Dermis blood vessel endothelial cell (primary cell): ENCODE measurements at regions not wholly inside any gene's neighbourhood (a gene's known extent, or its start where the extent isn't known, plus 50 kb on each side); places are given as distances from the start of the nearest gene placed in this dataset.
A peak's percentile ranks its signal among the peaks of the same experiment; 100 is the strongest.

ENCODE experiments used
- DNase-seq: peaks from one replicate; pipeline ENCODE4 v3.0.0; 2010

DNA sequence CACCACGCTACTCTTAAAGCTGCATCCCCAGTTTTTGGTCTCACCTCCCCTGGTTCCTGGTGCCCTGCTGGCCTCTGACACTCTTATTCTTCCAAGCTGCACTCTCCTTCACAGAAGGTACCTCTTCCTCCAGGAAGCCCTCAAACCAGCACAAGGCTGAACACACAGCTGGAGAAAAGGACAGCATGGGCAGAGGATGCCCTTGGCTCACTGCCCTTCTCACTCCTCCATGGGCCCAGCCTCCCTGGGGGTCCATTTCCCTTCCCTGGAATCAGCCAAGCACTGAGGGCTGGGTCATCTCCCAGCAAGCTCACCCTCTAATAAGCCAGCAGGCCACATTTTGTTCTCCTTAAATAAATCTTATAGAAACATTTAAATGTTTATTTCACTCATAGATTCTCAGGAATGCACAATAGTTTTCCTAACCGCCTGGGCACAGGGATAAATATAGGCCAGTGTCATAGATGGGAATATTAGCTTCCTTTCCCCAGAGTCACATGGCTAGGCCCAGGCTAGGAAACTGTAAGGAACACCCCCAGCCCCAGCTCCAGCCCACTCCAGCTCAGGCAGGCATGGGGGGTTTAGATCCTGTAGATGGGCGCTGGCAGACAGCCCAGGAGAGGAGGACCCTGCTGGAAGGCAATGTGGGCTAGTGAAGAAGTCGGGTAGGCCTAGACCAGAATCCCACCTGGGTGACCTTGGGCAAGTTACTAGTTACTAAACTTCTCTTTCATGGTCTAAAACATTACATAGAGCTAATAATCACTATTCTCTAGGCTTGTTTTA lies 51.5 kb downstream of the IRAG1 start:
- DNase-seq = no peak

DNA sequence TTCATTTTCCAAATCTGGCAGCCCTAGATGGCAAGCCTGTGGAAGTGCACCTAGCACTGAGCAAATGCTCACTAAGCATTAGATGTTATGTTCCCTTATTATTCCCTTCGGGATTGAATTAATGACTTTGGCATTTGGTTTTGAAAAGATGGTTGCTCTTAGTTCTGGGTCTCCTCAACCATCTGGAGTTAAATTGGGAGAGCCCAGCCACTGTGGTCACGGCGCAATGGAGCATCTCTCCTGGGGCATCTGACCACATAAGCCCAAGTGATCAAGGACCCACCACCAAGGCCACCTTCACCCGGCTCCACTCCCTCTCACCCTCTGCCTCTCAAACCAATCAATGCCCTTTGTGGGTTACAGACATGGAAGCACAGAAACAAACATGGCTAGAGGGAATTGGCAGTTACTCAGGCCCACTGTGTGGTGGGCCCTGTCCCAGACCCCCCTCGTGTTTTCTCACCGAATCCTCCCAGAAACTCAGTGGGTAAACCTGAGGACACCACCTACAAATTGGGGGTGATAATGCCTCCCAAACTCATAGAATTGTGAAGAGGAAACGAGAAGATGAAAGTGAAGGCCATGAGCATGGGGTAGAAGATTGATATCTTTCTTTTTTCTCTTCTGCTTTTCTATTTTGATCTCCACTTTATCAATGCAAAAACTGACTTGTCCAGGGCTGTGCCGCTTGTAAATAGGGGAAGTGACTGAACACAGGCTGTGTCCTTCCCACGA lies 52.2 kb downstream of the IRAG1 start:
- DNase-seq = no peak

DNA sequence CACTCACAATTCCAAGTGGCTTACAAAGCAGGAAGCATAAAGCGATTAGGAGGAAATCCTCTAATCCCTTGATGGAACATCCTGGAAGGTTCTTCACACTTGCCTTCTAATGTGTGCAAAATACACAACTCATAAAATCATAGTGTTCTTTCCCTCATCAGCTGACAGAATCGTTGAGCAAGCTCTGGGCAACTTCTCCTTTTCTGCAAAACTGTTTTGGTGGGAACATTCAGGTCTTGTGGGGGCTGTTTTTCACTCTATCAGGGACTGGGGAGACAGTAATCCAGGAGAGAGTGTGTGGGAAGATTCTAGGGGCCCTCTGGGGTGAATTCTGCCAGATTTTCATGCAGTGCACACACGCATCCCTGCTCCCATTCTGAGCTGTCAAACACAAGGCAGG lies 53.2 kb downstream of the IRAG1 start:
- DNase-seq = no peak

- no peak for DNase-seq
Measured at GRCh38 chr11:10639350-10639749, 54.2 kb downstream of the IRAG1 start.

DNA sequence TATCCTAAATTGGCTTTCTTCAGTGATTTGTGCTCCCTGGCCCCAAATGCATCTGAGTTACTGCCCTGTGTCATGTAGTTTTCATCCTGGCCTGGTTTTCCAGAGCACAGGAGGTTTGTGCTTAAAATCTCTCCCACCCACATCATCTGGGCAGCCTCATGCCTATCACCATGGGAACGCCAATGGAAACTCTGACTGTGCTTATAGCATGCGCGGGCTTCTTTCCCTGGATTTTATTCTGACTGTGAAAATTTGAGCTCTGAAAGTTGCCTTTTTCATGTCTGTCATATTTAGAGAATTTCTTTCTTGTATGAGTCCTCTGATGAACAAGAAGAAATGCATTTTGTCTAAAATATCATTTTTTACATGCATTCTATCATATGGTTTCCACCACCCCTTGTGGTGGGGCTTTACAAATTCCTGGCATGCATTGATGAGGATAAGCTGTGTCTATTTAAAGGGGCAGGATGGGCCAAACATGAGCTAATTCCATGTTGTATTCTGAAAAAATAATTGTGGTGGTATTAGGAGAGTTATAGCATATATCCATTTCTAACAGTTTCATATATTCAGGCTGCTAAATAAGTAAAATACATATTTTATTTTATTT lies 55.1 kb downstream of the IRAG1 start:
- peak; percentile 25 for DNase-seq

DNA sequence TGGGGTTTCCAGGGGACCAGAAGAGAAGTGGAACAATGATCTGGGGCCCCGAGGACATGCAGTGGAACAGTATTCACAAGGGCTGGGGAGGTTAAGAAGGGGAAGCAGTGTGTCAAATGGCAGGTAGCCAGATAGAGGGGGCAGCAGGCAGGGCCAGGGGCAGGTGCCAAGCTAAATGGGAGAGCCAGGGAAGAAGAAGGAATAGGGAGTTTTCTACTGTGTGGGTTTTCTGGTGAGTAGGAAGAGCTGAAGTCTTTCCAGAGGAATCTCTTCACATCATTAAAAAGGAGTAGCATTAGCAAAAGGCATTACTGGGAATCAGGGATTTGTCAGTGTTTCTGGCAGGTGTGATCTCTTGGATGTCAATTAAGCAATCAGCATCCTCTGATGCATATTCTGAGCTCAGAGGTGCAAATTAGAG lies 55.8 kb downstream of the IRAG1 start:
- no peak for DNase-seq

GRCh38 chr11:10634407-10634806 lies 59.1 kb downstream of the IRAG1 start:
- no peak for DNase-seq

DNA sequence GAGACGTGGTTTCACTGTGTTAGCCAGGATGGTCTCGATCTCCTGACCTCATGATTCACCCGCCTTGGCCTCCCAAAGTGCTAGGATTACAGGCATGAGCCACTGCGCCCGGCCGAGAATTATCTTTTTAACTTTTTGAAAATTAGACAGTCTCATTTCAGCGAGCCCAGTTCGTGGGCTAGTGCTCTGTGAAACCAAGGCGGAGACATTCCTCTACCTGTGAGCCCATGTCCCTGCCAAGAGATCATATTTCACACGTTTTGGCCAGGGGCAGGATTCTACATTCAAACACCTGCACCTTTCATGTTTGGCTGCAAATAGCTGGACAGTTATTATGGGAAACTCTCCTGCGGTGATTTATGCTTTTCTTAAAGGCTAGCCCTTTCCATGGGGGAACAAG lies 60.3 kb downstream of the IRAG1 start:
- no peak for DNase-seq

DNA sequence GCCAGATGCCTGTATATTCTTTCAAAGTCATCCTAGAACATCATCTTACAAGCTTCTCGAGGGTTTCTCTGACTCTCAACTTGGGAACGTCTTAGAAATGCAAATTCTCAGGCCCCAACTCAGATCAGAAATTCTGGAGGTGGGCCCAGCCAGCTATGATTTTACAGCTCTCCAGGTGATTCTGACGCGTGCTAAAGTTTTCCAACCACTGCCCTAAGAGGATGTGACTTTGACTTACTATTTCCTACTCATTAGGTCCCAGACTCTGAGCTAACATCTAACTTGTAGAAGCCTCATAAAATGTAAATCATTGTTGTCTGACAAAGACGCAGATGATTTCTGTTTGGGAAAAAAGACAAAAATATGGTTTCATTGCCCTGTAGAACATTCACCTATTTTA lies 61.1 kb downstream of the IRAG1 start:
- peak; percentile 22 for DNase-seq

DNA sequence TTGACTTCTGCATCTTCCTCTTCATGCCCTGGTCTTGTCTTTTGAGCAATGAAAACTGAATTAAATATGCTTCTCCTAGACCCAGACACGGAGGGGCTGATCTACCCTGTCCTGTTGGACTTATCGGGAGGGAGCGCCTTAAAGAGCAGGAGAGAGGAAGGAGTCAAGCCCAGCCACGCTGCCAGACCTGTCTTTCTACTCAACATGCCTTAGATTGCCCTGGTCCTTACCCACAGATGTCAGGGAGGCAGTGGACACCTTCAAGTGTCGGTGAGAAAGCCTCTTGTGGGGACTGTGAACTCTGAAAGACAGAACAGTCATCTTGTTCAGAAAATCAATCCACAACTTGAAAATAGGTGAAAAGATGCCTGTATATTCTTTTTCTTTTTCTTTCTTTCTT lies 61.8 kb downstream of the IRAG1 start:
- DNase-seq = no peak

DNA sequence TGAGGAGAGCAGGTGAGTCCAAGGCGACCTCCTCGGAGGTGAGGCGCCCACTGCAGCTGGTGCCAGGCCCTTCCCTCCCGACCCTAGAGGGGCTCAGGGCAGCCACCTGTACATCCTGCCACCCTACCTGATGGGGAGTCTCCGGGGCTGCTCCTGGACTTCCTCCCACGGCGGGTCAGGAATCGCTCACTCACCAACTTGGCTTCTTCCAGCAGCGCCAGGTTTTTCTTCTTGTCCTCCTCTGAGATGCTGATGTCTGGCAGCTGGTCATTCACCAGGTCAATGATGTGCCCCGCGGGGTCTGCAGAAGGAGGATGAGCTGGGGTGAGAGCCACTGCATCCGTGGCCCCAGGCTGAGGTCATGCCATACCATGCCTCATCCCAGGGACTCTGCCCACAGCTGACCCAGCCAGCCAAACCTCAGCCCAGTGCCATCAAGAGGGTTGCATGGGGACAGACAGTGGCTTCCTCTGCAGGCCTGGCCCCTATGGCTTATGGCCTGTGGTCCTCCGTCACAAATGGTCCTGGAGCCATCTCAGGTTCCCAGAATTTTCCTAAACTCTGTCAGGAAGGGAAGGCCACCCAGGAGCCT lies 61.0 kb upstream of the LYVE1 start:
- DNase-seq = no peak

DNA sequence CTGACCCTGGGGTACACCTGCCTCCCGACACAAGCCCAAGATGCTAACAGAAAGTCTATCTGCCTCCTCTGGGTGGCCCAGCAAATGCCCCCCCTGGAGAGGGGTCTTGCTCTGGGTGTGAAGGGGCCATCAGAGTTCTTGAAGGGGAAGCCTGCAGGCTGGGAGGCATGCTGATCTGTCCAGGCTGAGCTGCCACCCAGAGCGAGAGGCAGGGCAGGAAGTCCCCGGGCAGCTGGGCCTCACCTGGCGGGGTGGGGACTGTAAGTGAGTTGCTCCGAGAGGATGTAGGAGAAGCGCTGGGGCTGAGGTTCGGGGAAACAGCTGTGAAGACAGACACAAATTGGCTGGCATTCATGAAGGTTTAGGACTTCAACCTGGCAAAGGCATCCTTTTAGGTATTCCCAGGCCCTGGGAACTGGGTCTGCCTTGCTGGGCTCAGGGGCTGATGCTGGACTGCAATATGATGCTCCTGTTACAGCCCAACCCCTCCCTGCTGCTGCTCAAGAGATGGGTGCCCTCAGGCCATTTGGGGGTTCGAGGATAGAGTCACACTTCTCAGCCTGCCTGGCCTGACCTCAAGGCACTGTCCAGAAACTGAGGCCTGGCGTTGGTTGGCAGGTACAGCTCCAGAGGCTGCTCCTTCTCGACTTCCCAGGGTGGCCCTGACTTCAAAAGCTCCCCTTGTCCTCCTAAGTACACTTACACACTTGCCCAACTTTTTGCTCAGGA lies 60.2 kb upstream of the LYVE1 start:
- DNase-seq = no peak

- DNase-seq = no peak
Measured at GRCh38 chr11:10627816-10628215, 59.4 kb upstream of the LYVE1 start.

- no peak for DNase-seq
Measured at GRCh38 chr11:10627291-10627690, 58.8 kb upstream of the LYVE1 start.

- no peak for DNase-seq
Measured at GRCh38 chr11:10625982-10626311, 57.5 kb upstream of the LYVE1 start.

GRCh38 chr11:10625281-10625981 lies 57.0 kb upstream of the LYVE1 start:
- no peak for DNase-seq

- DNase-seq = peak; percentile 22
Measured at GRCh38 chr11:10623797-10624761, 55.6 kb upstream of the LYVE1 start.

GRCh38 chr11:10622957-10623791 lies 54.7 kb upstream of the LYVE1 start:
- no peak for DNase-seq

DNA sequence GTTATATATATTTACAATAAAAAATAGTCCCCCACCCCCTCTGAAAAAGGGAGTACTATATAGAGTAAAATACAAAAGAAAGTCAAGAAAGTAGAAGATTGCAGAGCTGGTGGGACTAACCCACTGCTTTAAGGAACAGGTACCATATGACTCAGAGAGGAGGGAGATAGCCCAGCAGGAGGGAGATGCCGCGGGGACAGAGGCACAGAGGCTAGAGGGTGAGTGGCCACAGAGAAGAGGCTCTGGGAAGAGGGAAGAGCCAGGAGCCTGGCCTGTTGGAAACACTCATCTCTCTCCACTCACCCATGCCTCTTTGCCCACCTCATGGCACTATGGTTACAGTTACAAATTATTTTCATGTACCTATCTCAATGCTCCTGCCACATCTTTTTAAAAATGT lies 53.6 kb upstream of the LYVE1 start:
- no peak for DNase-seq

GRCh38 chr11:10619131-10619680 lies 50.7 kb upstream of the LYVE1 start:
- no peak for DNase-seq
